ENCODE measurements at regions not wholly inside any gene's neighbourhood (a gene's known extent, or its start where the extent isn't known, plus 50 kb on each side); places are given as distances from the start of the nearest gene placed in this dataset.

DNA sequence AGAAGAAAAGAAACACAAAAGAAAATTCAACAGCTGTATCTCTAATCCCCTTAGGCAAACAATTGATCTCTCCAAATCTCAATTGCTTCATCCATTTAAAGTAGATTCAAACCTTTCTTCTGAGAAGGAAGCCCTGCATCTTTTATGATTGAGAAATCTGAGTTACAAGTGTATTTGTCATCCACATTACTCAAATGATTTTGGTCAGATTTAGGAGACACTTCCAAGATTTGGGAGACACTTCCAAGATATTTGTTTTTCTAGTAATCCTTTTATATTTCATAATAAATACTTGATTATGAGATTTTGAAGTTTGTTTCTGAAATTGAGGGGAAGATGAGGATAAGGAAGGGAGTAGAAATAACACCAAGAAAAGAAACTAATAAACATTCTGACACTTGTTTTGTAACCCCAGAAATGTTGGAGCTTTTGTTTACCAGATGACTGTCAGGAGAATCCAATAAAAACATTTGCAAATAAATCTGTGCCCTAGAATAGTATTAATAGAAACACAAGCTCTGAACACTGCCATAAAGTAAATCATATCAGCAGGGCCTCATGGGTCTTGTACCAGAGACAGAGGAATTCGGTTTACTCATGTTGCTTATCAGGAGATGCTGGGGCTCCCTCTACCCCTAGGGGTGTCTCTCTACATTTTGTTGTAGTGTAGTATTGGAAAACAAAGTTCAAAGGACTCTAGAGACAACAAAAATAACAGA, 314.3 kb upstream of the NT5E start (continued):
- TF ChIP-seq ATF6 (CRISPR knock-in tag; IDR thresholded peaks at IDR 0.05) = no peak

- Mint-ChIP-seq H3K27ac (0 out of 2 replicates have a peak overlapping the region, but pooled peaks have one; percentile 7), H3K4me1 (0 out of 2 replicates have a peak, but pooled peaks cover 6% of the 10 kb centered on the region), H3K9me3 (no peaks in the 10 kb centered on the region), H3K36me3 (no peaks in the 10 kb centered on the region), H3K4me3 (no peak overlapping the region), H3K27me3 (ENCODE audit: low read depth) (no peaks in the 10 kb centered on the region)
- DNase-seq (ENCODE audit: low spot score) (no peak), ATAC-seq (no peak)
- ChIA-PET POLR2A (no interaction called here), CTCF (no interaction called here)
- TF ChIP-seq, protein P1, sequence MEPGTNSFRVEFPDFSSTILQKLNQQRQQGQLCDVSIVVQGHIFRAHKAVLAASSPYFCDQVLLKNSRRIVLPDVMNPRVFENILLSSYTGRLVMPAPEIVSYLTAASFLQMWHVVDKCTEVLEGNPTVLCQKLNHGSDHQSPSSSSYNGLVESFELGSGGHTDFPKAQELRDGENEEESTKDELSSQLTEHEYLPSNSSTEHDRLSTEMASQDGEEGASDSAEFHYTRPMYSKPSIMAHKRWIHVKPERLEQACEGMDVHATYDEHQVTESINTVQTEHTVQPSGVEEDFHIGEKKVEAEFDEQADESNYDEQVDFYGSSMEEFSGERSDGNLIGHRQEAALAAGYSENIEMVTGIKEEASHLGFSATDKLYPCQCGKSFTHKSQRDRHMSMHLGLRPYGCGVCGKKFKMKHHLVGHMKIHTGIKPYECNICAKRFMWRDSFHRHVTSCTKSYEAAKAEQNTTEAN (CRISPR knock-in tag; IDR thresholded peaks at IDR 0.05) = no peak
- no peak for TF ChIP-seq HMGA2 (CRISPR knock-in tag; IDR thresholded peaks at IDR 0.05)
- TF ChIP-seq, protein P2, sequence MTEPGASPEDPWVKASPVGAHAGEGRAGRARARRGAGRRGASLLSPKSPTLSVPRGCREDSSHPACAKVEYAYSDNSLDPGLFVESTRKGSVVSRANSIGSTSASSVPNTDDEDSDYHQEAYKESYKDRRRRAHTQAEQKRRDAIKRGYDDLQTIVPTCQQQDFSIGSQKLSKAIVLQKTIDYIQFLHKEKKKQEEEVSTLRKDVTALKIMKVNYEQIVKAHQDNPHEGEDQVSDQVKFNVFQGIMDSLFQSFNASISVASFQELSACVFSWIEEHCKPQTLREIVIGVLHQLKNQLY (CRISPR knock-in tag; IDR thresholded peaks at IDR 0.05) = no peak
- TF ChIP-seq AR (CRISPR knock-in tag; IDR thresholded peaks at IDR 0.05) = no peak
- TF ChIP-seq SMAD4 (CRISPR knock-in tag; IDR thresholded peaks at IDR 0.05) = no peak
- TF ChIP-seq ZNF281 (CRISPR knock-in tag; IDR thresholded peaks at IDR 0.05) = no peak
- TF ChIP-seq CBFB (CRISPR knock-in tag; IDR thresholded peaks at IDR 0.05; ENCODE audit: low read depth) = no peak
- no peak for TF ChIP-seq ZNF423 (CRISPR knock-in tag; IDR thresholded peaks at IDR 0.05)
- TF ChIP-seq, protein P3, sequence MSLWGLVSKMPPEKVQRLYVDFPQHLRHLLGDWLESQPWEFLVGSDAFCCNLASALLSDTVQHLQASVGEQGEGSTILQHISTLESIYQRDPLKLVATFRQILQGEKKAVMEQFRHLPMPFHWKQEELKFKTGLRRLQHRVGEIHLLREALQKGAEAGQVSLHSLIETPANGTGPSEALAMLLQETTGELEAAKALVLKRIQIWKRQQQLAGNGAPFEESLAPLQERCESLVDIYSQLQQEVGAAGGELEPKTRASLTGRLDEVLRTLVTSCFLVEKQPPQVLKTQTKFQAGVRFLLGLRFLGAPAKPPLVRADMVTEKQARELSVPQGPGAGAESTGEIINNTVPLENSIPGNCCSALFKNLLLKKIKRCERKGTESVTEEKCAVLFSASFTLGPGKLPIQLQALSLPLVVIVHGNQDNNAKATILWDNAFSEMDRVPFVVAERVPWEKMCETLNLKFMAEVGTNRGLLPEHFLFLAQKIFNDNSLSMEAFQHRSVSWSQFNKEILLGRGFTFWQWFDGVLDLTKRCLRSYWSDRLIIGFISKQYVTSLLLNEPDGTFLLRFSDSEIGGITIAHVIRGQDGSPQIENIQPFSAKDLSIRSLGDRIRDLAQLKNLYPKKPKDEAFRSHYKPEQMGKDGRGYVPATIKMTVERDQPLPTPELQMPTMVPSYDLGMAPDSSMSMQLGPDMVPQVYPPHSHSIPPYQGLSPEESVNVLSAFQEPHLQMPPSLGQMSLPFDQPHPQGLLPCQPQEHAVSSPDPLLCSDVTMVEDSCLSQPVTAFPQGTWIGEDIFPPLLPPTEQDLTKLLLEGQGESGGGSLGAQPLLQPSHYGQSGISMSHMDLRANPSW (CRISPR knock-in tag; conservative IDR thresholded peaks at IDR 0.05; ENCODE audit: low read depth) = no peak
- TF ChIP-seq, protein P4, sequence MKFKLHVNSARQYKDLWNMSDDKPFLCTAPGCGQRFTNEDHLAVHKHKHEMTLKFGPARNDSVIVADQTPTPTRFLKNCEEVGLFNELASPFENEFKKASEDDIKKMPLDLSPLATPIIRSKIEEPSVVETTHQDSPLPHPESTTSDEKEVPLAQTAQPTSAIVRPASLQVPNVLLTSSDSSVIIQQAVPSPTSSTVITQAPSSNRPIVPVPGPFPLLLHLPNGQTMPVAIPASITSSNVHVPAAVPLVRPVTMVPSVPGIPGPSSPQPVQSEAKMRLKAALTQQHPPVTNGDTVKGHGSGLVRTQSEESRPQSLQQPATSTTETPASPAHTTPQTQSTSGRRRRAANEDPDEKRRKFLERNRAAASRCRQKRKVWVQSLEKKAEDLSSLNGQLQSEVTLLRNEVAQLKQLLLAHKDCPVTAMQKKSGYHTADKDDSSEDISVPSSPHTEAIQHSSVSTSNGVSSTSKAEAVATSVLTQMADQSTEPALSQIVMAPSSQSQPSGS (CRISPR knock-in tag; IDR thresholded peaks at IDR 0.05; ENCODE audit: borderline replicate concordance, low read depth) = no peak
- TF ChIP-seq PRRX2 (CRISPR knock-in tag; IDR thresholded peaks at IDR 0.05) = no peak
- no peak for TF ChIP-seq CREB1 (CRISPR knock-in tag; IDR thresholded peaks at IDR 0.05)
- no peak for TF ChIP-seq NR2C2 (CRISPR knock-in tag; IDR thresholded peaks at IDR 0.05)
- TF ChIP-seq IRF1 (CRISPR knock-in tag; IDR thresholded peaks at IDR 0.05) = no peak
- no peak for TF ChIP-seq TEAD1 (CRISPR knock-in tag; IDR thresholded peaks at IDR 0.05)
- no peak for TF ChIP-seq ATF6 (CRISPR knock-in tag; IDR thresholded peaks at IDR 0.05)
- no peak for TF ChIP-seq ATF1 (CRISPR knock-in tag; IDR thresholded peaks at IDR 0.05)
These were observed 315.7 kb upstream of the NT5E start for GRCh38 chr6:85134172-85134571.

Data from WTC11 (cell line).